ENCODE measurements at regions not wholly inside any gene's neighbourhood (a gene's known extent, or its start where the extent isn't known, plus 50 kb on each side); places are given as distances from the start of the nearest gene placed in this dataset.

- no peaks in the 10 kb centered on the region for H3K9me3 ChIP-seq (ENCODE audit: insufficient read depth, low read depth, low read length)
- H3K9ac ChIP-seq (ENCODE audit: low read depth, low read length), result no peak overlapping the region
- WGBS, result 85% methylated on average over 2 of the region's 2 CpGs
- H3K4me1 ChIP-seq (ENCODE audit: insufficient read depth, low read length), result no peaks in the 10 kb centered on the region
- no peaks in the 10 kb centered on the region for H3K27me3 ChIP-seq (ENCODE audit: insufficient read depth, low read length)
- H3K36me3 ChIP-seq (ENCODE audit: insufficient read depth, low read length), result no peaks in the 10 kb centered on the region
- no peak overlapping the region for H3K27ac ChIP-seq (ENCODE audit: low read depth, low read length)
- H3K4me3 ChIP-seq (ENCODE audit: low read length), result no peak overlapping the region
These were observed 349.6 kb downstream of the ARL6IP6 start for GRCh38 chr2:153068052-153068451.

- Histone ChIP-seq H3K4me1 (ENCODE audit: insufficient read depth, low read length) (peaks cover 27% of the 10 kb centered on the region), H3K36me3 (ENCODE audit: insufficient read depth, low read length) (no peaks in the 10 kb centered on the region), H3K9ac (ENCODE audit: low read depth, low read length) (no peak overlapping the region; the same call in 1 of the 2 replicates), H3K9me3 (ENCODE audit: insufficient read depth, low read depth, low read length) (no peaks in the 10 kb centered on the region), H3K27me3 (ENCODE audit: insufficient read depth, low read length) (no peaks in the 10 kb centered on the region), H3K4me3 (ENCODE audit: low read length) (no peak overlapping the region), H3K27ac (ENCODE audit: low read depth, low read length) (peak overlapping the region; percentile 68)
- WGBS, result 35% methylated on average over 3 of the region's 3 CpGs
These were observed 341.1 kb downstream of the ARL6IP6 start for GRCh38 chr2:153059338-153060052.

GRCh38 chr2:153057743-153058142, 339.3 kb downstream of the ARL6IP6 start:
- H3K9me3 ChIP-seq (ENCODE audit: insufficient read depth, low read depth, low read length), result no peaks in the 10 kb centered on the region
- no peak overlapping the region for H3K9ac ChIP-seq (ENCODE audit: low read depth, low read length)
- H3K4me3 ChIP-seq (ENCODE audit: low read length), result no peak overlapping the region
- H3K27me3 ChIP-seq (ENCODE audit: insufficient read depth, low read length), result no peaks in the 10 kb centered on the region
- H3K27ac ChIP-seq (ENCODE audit: low read depth, low read length), result no peak overlapping the region
- H3K4me1 ChIP-seq (ENCODE audit: insufficient read depth, low read length), result peaks cover 27% of the 10 kb centered on the region
- 89% methylated on average over 1 of the region's 1 CpG for WGBS
- H3K36me3 ChIP-seq (ENCODE audit: insufficient read depth, low read length), result no peaks in the 10 kb centered on the region

GRCh38 chr2:153055182-153055581, 336.8 kb downstream of the ARL6IP6 start:
- H3K27ac ChIP-seq (ENCODE audit: low read depth, low read length), result no peak overlapping the region
- 43% methylated on average over 1 of the region's 1 CpG for WGBS
- H3K4me1 ChIP-seq (ENCODE audit: insufficient read depth, low read length), result peaks cover 22% of the 10 kb centered on the region
- no peak overlapping the region for H3K9ac ChIP-seq (ENCODE audit: low read depth, low read length)
- H3K9me3 ChIP-seq (ENCODE audit: insufficient read depth, low read depth, low read length), result no peaks in the 10 kb centered on the region
- no peaks in the 10 kb centered on the region for H3K36me3 ChIP-seq (ENCODE audit: insufficient read depth, low read length)
- H3K27me3 ChIP-seq (ENCODE audit: insufficient read depth, low read length), result no peaks in the 10 kb centered on the region
- H3K4me3 ChIP-seq (ENCODE audit: low read length), result no peak overlapping the region

- Histone ChIP-seq H3K9ac (ENCODE audit: low read depth, low read length) (no peak overlapping the region), H3K4me3 (ENCODE audit: low read length) (no peak overlapping the region), H3K4me1 (ENCODE audit: insufficient read depth, low read length) (peaks cover 6% of the 10 kb centered on the region; the same call in 1 of the 2 replicates), H3K27me3 (ENCODE audit: insufficient read depth, low read length) (no peaks in the 10 kb centered on the region), H3K36me3 (ENCODE audit: insufficient read depth, low read length) (no peaks in the 10 kb centered on the region), H3K27ac (ENCODE audit: low read depth, low read length) (no peak overlapping the region), H3K9me3 (ENCODE audit: insufficient read depth, low read depth, low read length) (no peaks in the 10 kb centered on the region)
- no CpG with 5 or more reads among the region's 6 CpGs for WGBS
These were observed 334.6 kb downstream of the ARL6IP6 start for GRCh38 chr2:153052807-153053559.

- WGBS, result no CpG with 5 or more reads among the region's 1 CpG
- H3K27me3 ChIP-seq (ENCODE audit: insufficient read depth, low read length), result no peaks in the 10 kb centered on the region
- H3K27ac ChIP-seq (ENCODE audit: low read depth, low read length), result no peak overlapping the region
- H3K4me1 ChIP-seq (ENCODE audit: insufficient read depth, low read length), result peaks cover 2% of the 10 kb centered on the region; the same call in 1 of the 2 replicates
- H3K36me3 ChIP-seq (ENCODE audit: insufficient read depth, low read length), result no peaks in the 10 kb centered on the region
- no peak overlapping the region for H3K4me3 ChIP-seq (ENCODE audit: low read length)
- H3K9me3 ChIP-seq (ENCODE audit: insufficient read depth, low read depth, low read length), result no peaks in the 10 kb centered on the region
- no peak overlapping the region for H3K9ac ChIP-seq (ENCODE audit: low read depth, low read length)
These were observed 328.8 kb downstream of the ARL6IP6 start for GRCh38 chr2:153047220-153047619.

GRCh38 chr2:153043385-153043784, 325.0 kb downstream of the ARL6IP6 start:
- WGBS, result no CpG with 5 or more reads among the region's 1 CpG

GRCh38 chr2:153028626-153029025, 310.2 kb downstream of the ARL6IP6 start:
- Histone ChIP-seq H3K27me3 (ENCODE audit: insufficient read depth, low read length) (no peaks in the 10 kb centered on the region), H3K4me1 (ENCODE audit: insufficient read depth, low read length) (no peaks in the 10 kb centered on the region), H3K9me3 (ENCODE audit: insufficient read depth, low read depth, low read length) (no peaks in the 10 kb centered on the region), H3K36me3 (ENCODE audit: insufficient read depth, low read length) (no peaks in the 10 kb centered on the region), H3K9ac (ENCODE audit: low read depth, low read length) (no peak overlapping the region), H3K4me3 (ENCODE audit: low read length) (no peak overlapping the region), H3K27ac (ENCODE audit: low read depth, low read length) (no peak overlapping the region)
- 92% methylated on average over 2 of the region's 2 CpGs for WGBS

More at GRCh38 chr2:153043385-153043784, 325.0 kb downstream of the ARL6IP6 start:
- Histone ChIP-seq H3K4me1 (ENCODE audit: insufficient read depth, low read length) (peaks cover 2% of the 10 kb centered on the region; the same call in 1 of the 2 replicates), H3K27me3 (ENCODE audit: insufficient read depth, low read length) (no peaks in the 10 kb centered on the region), H3K9ac (ENCODE audit: low read depth, low read length) (no peak overlapping the region), H3K4me3 (ENCODE audit: low read length) (no peak overlapping the region), H3K9me3 (ENCODE audit: insufficient read depth, low read depth, low read length) (no peaks in the 10 kb centered on the region), H3K27ac (ENCODE audit: low read depth, low read length) (no peak overlapping the region), H3K36me3 (ENCODE audit: insufficient read depth, low read length) (no peaks in the 10 kb centered on the region)

- no peaks in the 10 kb centered on the region for H3K27me3 ChIP-seq (ENCODE audit: insufficient read depth, low read length)
- no CpG with 5 or more reads among the region's 1 CpG for WGBS
- H3K27ac ChIP-seq (ENCODE audit: low read depth, low read length), result no peak overlapping the region
- H3K9me3 ChIP-seq (ENCODE audit: insufficient read depth, low read depth, low read length), result no peaks in the 10 kb centered on the region
- H3K4me1 ChIP-seq (ENCODE audit: insufficient read depth, low read length), result no peaks in the 10 kb centered on the region
- no peaks in the 10 kb centered on the region for H3K36me3 ChIP-seq (ENCODE audit: insufficient read depth, low read length)
- H3K9ac ChIP-seq (ENCODE audit: low read depth, low read length), result no peak overlapping the region
- no peak overlapping the region for H3K4me3 ChIP-seq (ENCODE audit: low read length)
These were observed 309.1 kb downstream of the ARL6IP6 start for GRCh38 chr2:153027533-153027932.

- no peak overlapping the region for H3K9ac ChIP-seq (ENCODE audit: low read depth, low read length)
- H3K4me3 ChIP-seq (ENCODE audit: low read length), result no peak overlapping the region
- no peaks in the 10 kb centered on the region for H3K36me3 ChIP-seq (ENCODE audit: insufficient read depth, low read length)
- no peaks in the 10 kb centered on the region for H3K27me3 ChIP-seq (ENCODE audit: insufficient read depth, low read length)
- 90% methylated on average over 2 of the region's 2 CpGs for WGBS
- H3K27ac ChIP-seq (ENCODE audit: low read depth, low read length), result no peak overlapping the region
- H3K9me3 ChIP-seq (ENCODE audit: insufficient read depth, low read depth, low read length), result peaks cover 26% of the 10 kb centered on the region
- no peaks in the 10 kb centered on the region for H3K4me1 ChIP-seq (ENCODE audit: insufficient read depth, low read length)
These were observed 301.8 kb downstream of the ARL6IP6 start for GRCh38 chr2:153020201-153020600.

GRCh38 chr2:153005071-153005730, 286.8 kb downstream of the ARL6IP6 start:
- no peaks in the 10 kb centered on the region for H3K36me3 ChIP-seq (ENCODE audit: insufficient read depth, low read length)
- H3K4me1 ChIP-seq (ENCODE audit: insufficient read depth, low read length), result no peaks in the 10 kb centered on the region
- H3K27me3 ChIP-seq (ENCODE audit: insufficient read depth, low read length), result no peaks in the 10 kb centered on the region
- H3K9me3 ChIP-seq (ENCODE audit: insufficient read depth, low read depth, low read length), result no peaks in the 10 kb centered on the region
- WGBS, result 92% methylated on average over 5 of the region's 5 CpGs
- H3K4me3 ChIP-seq (ENCODE audit: low read length), result no peak overlapping the region
- no peak overlapping the region for H3K27ac ChIP-seq (ENCODE audit: low read depth, low read length)
- no peak overlapping the region for H3K9ac ChIP-seq (ENCODE audit: low read depth, low read length)

All from HUES64 (cell line).